Mucosa of rectum (tissue), 2 donors: ENCODE measurements at regions not wholly inside any gene's neighbourhood (a gene's known extent, or its start where the extent isn't known, plus 50 kb on each side); places are given as distances from the start of the nearest gene placed in this dataset.
"Not testable (repeated sequence)": the region's sequence is repeated elsewhere in the genome, so short reads cannot be mapped to it uniquely, and the experiment has no call there.

Source experiments
- H3K27ac ChIP-seq, 2 donors: one replicate each; pipeline ENCODE4 v1.7.0; 2013; ENCODE audit warnings: inconsistent platforms in 2 of 2, low read depth in 2 of 2, low read length in 2 of 2
- H3K27me3 ChIP-seq, 2 donors: one replicate each; pipeline ENCODE4 v1.7.0; 2013; ENCODE audit warnings: low read length in 2 of 2; ENCODE audit not compliant: control insufficient read depth in 2 of 2, insufficient read depth in 2 of 2
- H3K36me3 ChIP-seq, 2 donors: one replicate each; pipeline ENCODE4 v1.7.0; 2013; ENCODE audit warnings: low read length in 2 of 2; ENCODE audit not compliant: control insufficient read depth in 2 of 2, insufficient read depth in 2 of 2
- H3K4me1 ChIP-seq, 2 donors: one replicate each; pipeline ENCODE4 v1.7.0; 2013; ENCODE audit warnings: low read length in 2 of 2, mild to moderate bottlenecking in 1 of 2; ENCODE audit not compliant: control insufficient read depth in 2 of 2, insufficient read depth in 2 of 2
- H3K4me3 ChIP-seq, 2 donors: one replicate each; pipeline ENCODE4 v1.7.0; 2013; ENCODE audit warnings: low read length in 2 of 2
- H3K9ac ChIP-seq, 2 donors: one replicate each; pipeline ENCODE4 v1.7.0; 2013; ENCODE audit warnings: low read length in 2 of 2, low read depth in 1 of 2, mild to moderate bottlenecking in 1 of 2
- H3K9me3 ChIP-seq, 2 donors: one replicate each; pipeline ENCODE4 v1.7.0; 2013; ENCODE audit warnings: low read length in 2 of 2; ENCODE audit not compliant: control insufficient read depth in 2 of 2
- donor health status: healthy.
- donor health status: Normal muscosa, but diverticular disease.

GRCh38 chr9:29394855-29395254 is 1821.6 kb upstream of the C9orf72 start:
- Histone ChIP-seq H3K27me3 (no peaks in the 10 kb centered on the region), H3K36me3 (no peaks in the 10 kb centered on the region), H3K27ac (no peak overlapping the region), H3K9ac (no peak overlapping the region), H3K4me1 (no peaks in the 10 kb centered on the region), H3K4me3 (no peak overlapping the region), H3K9me3 (no peaks in the 10 kb centered on the region)

GRCh38 chr9:29397148-29397547 is 1823.9 kb upstream of the C9orf72 start:
- no peaks in the 10 kb centered on the region for H3K36me3 ChIP-seq
- H3K4me3 ChIP-seq: no peak overlapping the region
- H3K27me3 ChIP-seq: no peaks in the 10 kb centered on the region
- H3K4me1 ChIP-seq: no peaks in the 10 kb centered on the region
- no peak overlapping the region for H3K27ac ChIP-seq
- no peaks in the 10 kb centered on the region for H3K9me3 ChIP-seq
- H3K9ac ChIP-seq: no peak overlapping the region

- H3K4me1 ChIP-seq: no peaks in the 10 kb centered on the region
- H3K9ac ChIP-seq: no peak overlapping the region
- H3K27me3 ChIP-seq: no peaks in the 10 kb centered on the region
- H3K27ac ChIP-seq: no peak overlapping the region
- H3K4me3 ChIP-seq: no peak overlapping the region
- H3K36me3 ChIP-seq: no peaks in the 10 kb centered on the region
- H3K9me3 ChIP-seq: no peaks in the 10 kb centered on the region
Observed at GRCh38 chr9:29416204-29416603, 1842.9 kb upstream of the C9orf72 start.

GRCh38 chr9:29422438-29422837 is 1849.2 kb upstream of the C9orf72 start:
- Histone ChIP-seq H3K9me3 (no peaks in the 10 kb centered on the region), H3K36me3 (no peaks in the 10 kb centered on the region), H3K4me1 (no peaks in the 10 kb centered on the region), H3K27me3 (no peaks in the 10 kb centered on the region), H3K4me3 (no peak overlapping the region), H3K27ac (no peak overlapping the region), H3K9ac (no peak overlapping the region)

GRCh38 chr9:29432191-29432590 is 1858.9 kb upstream of the C9orf72 start:
- Histone ChIP-seq H3K9me3 (no peaks in the 10 kb centered on the region), H3K27ac (no peak overlapping the region), H3K36me3 (no peaks in the 10 kb centered on the region), H3K27me3 (no peaks in the 10 kb centered on the region), H3K9ac (no peak overlapping the region), H3K4me1 (no peaks in the 10 kb centered on the region), H3K4me3 (no peak overlapping the region)

- not testable (repeated sequence) for H3K9me3 ChIP-seq, H3K27me3 ChIP-seq, H3K36me3 ChIP-seq, H3K4me1 ChIP-seq, H3K9ac ChIP-seq, H3K27ac ChIP-seq, H3K4me3 ChIP-seq
Observed at GRCh38 chr9:29432656-29433055, 1859.4 kb upstream of the C9orf72 start.

- no peaks in the 10 kb centered on the region for H3K36me3 ChIP-seq
- H3K27ac ChIP-seq: no peak overlapping the region
- no peak overlapping the region for H3K4me3 ChIP-seq
Observed at GRCh38 chr9:29435368-29435767, 1862.1 kb upstream of the C9orf72 start.

GRCh38 chr9:29437526-29437925 is 1864.2 kb upstream of the C9orf72 start:
- Histone ChIP-seq H3K27me3 (no peaks in the 10 kb centered on the region), H3K4me1 (no peaks in the 10 kb centered on the region), H3K4me3 (no peak overlapping the region), H3K9ac (no peak overlapping the region), H3K36me3 (no peaks in the 10 kb centered on the region), H3K9me3 (no peaks in the 10 kb centered on the region), H3K27ac (no peak overlapping the region)

More at GRCh38 chr9:29435368-29435767, 1862.1 kb upstream of the C9orf72 start:
- no peaks in the 10 kb centered on the region for H3K9me3 ChIP-seq
- H3K4me1 ChIP-seq: no peaks in the 10 kb centered on the region
- H3K27me3 ChIP-seq: no peaks in the 10 kb centered on the region
- H3K9ac ChIP-seq: no peak overlapping the region

GRCh38 chr9:29439961-29440360 is 1866.7 kb upstream of the C9orf72 start:
- Histone ChIP-seq H3K36me3 (no peaks in the 10 kb centered on the region), H3K9ac (no peak overlapping the region), H3K27me3 (no peaks in the 10 kb centered on the region)

GRCh38 chr9:29440449-29440848 is 1867.2 kb upstream of the C9orf72 start:
- no peaks in the 10 kb centered on the region for H3K9me3 ChIP-seq
- no peaks in the 10 kb centered on the region for H3K4me1 ChIP-seq
- H3K27ac ChIP-seq: no peak overlapping the region
- H3K9ac ChIP-seq: no peak overlapping the region
- H3K36me3 ChIP-seq: no peaks in the 10 kb centered on the region
- no peak overlapping the region for H3K4me3 ChIP-seq
- H3K27me3 ChIP-seq: no peaks in the 10 kb centered on the region

More at GRCh38 chr9:29439961-29440360, 1866.7 kb upstream of the C9orf72 start:
- no peaks in the 10 kb centered on the region for H3K4me1 ChIP-seq
- no peak overlapping the region for H3K27ac ChIP-seq
- no peak overlapping the region for H3K4me3 ChIP-seq
- no peaks in the 10 kb centered on the region for H3K9me3 ChIP-seq

GRCh38 chr9:29445751-29446150 is 1872.5 kb upstream of the C9orf72 start:
- Histone ChIP-seq H3K27me3 (no peaks in the 10 kb centered on the region), H3K4me1 (no peaks in the 10 kb centered on the region), H3K27ac (no peak overlapping the region), H3K36me3 (no peaks in the 10 kb centered on the region), H3K9ac (no peak overlapping the region), H3K9me3 (no peaks in the 10 kb centered on the region), H3K4me3 (no peak overlapping the region)
